NT2/D1 (cell line): ENCODE measurements at regions not wholly inside any gene's neighbourhood (a gene's known extent, or its start where the extent isn't known, plus 50 kb on each side); places are given as distances from the start of the nearest gene placed in this dataset.

Experiments used
- DNase-seq: peaks from one replicate; pipeline ENCODE4 v3.0.0-alpha.2; 2011; ENCODE audit warnings: low read depth, low spot score
- H3K27me3 ChIP-seq: 2 replicates; pipeline ENCODE4 v1.6.0; 2011; ENCODE audit warnings: mild to moderate bottlenecking; ENCODE audit not compliant: insufficient read length, insufficient read depth
- H3K36me3 ChIP-seq: 2 replicates; pipeline ENCODE4 v1.6.1; 2011; ENCODE audit warnings: mild to moderate bottlenecking, low read length, mixed read lengths; ENCODE audit not compliant: insufficient read depth, insufficient read length
- H3K4me1 ChIP-seq: 2 replicates; pipeline ENCODE4 v1.5.1; 2011; ENCODE audit not compliant: insufficient read depth, insufficient read length
- H3K4me3 ChIP-seq: 2 replicates; pipeline ENCODE4 v1.5.1; 2011; ENCODE audit warnings: low read depth; ENCODE audit not compliant: insufficient read length
- H3K9ac ChIP-seq: 2 replicates; pipeline ENCODE4 v1.6.0; 2011; ENCODE audit warnings: low read depth; ENCODE audit not compliant: insufficient read length
- H3K9me3 ChIP-seq: 2 replicates; pipeline ENCODE4 v1.5.1; 2011; ENCODE audit warnings: mild to moderate bottlenecking, low read length; ENCODE audit not compliant: insufficient read depth
- SUZ12 ChIP-seq: IDR thresholded peaks from 2 replicates; pipeline ENCODE4 v1.6.1; 2011; ENCODE audit not compliant: insufficient read length, insufficient read depth; ENCODE audit errors: extremely low read depth
- YY1 ChIP-seq: IDR thresholded peaks from 2 replicates; pipeline ENCODE4 v1.6.1; 2011; ENCODE audit not compliant: insufficient read length, insufficient read depth
- ZNF274 ChIP-seq: IDR thresholded peaks from 2 replicates; pipeline ENCODE4 v1.6.1; 2011; ENCODE audit warnings: mild to moderate bottlenecking, low read depth, low read length

- H3K4me1 ChIP-seq, result no peaks in the 10 kb centered on the region
- H3K9ac ChIP-seq, result no peak overlapping the region
- TF ChIP-seq YY1 (no peak), ZNF274 (no peak), SUZ12 (no peak)
- no peak for DNase-seq
- H3K36me3 ChIP-seq, result no peaks in the 10 kb centered on the region
- H3K4me3 ChIP-seq, result no peak overlapping the region
- H3K9me3 ChIP-seq, result no peaks in the 10 kb centered on the region
- H3K27me3 ChIP-seq, result no peaks in the 10 kb centered on the region
Measured at GRCh38 chrY:8781184-8781890, 555.9 kb upstream of the TSPY4 start.

GRCh38 chrY:8794561-8794960 lies 542.7 kb upstream of the TSPY4 start:
- no peak for DNase-seq
- H3K36me3 ChIP-seq, result no peaks in the 10 kb centered on the region
- no peaks in the 10 kb centered on the region for H3K9me3 ChIP-seq
- H3K27me3 ChIP-seq, result no peaks in the 10 kb centered on the region
- no peak overlapping the region for H3K9ac ChIP-seq
- no peaks in the 10 kb centered on the region for H3K4me1 ChIP-seq
- H3K4me3 ChIP-seq, result no peak overlapping the region
- TF ChIP-seq ZNF274 (no peak), YY1 (no peak), SUZ12 (no peak)

GRCh38 chrY:8804317-8804716 lies 532.9 kb upstream of the TSPY4 start:
- no peak overlapping the region for H3K4me3 ChIP-seq
- no peaks in the 10 kb centered on the region for H3K9me3 ChIP-seq
- DNase-seq, result no peak
- H3K4me1 ChIP-seq, result no peaks in the 10 kb centered on the region
- TF ChIP-seq ZNF274 (no peak), YY1 (no peak), SUZ12 (no peak)
- H3K36me3 ChIP-seq, result no peaks in the 10 kb centered on the region
- H3K9ac ChIP-seq, result no peak overlapping the region
- no peaks in the 10 kb centered on the region for H3K27me3 ChIP-seq

- Histone ChIP-seq H3K9ac (no peak overlapping the region), H3K4me3 (no peak overlapping the region), H3K27me3 (no peaks in the 10 kb centered on the region), H3K9me3 (no peaks in the 10 kb centered on the region), H3K36me3 (no peaks in the 10 kb centered on the region), H3K4me1 (no peaks in the 10 kb centered on the region)
- no peak for TF ChIP-seq YY1
- no peak for TF ChIP-seq SUZ12
- no peak for TF ChIP-seq ZNF274
- DNase-seq, result no peak
Measured at GRCh38 chrY:8807648-8808408, 529.4 kb upstream of the TSPY4 start.

GRCh38 chrY:8808611-8809010 lies 528.7 kb upstream of the TSPY4 start:
- no peaks in the 10 kb centered on the region for H3K27me3 ChIP-seq

GRCh38 chrY:8809076-8809475 lies 528.2 kb upstream of the TSPY4 start:
- DNase-seq, result no peak
- Histone ChIP-seq H3K9me3 (no peaks in the 10 kb centered on the region), H3K4me3 (no peak overlapping the region), H3K9ac (no peak overlapping the region), H3K4me1 (no peaks in the 10 kb centered on the region), H3K27me3 (no peaks in the 10 kb centered on the region), H3K36me3 (no peaks in the 10 kb centered on the region)
- TF ChIP-seq ZNF274 (no peak), YY1 (no peak), SUZ12 (no peak)

More at GRCh38 chrY:8808611-8809010, 528.7 kb upstream of the TSPY4 start:
- Histone ChIP-seq H3K4me1 (no peaks in the 10 kb centered on the region), H3K36me3 (no peaks in the 10 kb centered on the region), H3K9ac (no peak overlapping the region), H3K4me3 (no peak overlapping the region), H3K9me3 (no peaks in the 10 kb centered on the region)
- TF ChIP-seq ZNF274 (no peak), SUZ12 (no peak), YY1 (no peak)
- DNase-seq, result no peak

- H3K27me3 ChIP-seq, result no peaks in the 10 kb centered on the region
Measured at GRCh38 chrY:8814143-8814542, 523.1 kb upstream of the TSPY4 start.

More at GRCh38 chrY:8814143-8814542, 523.1 kb upstream of the TSPY4 start:
- Histone ChIP-seq H3K36me3 (no peaks in the 10 kb centered on the region), H3K4me1 (no peaks in the 10 kb centered on the region), H3K9me3 (no peaks in the 10 kb centered on the region), H3K9ac (no peak overlapping the region), H3K4me3 (no peak overlapping the region)
- DNase-seq, result no peak
- TF ChIP-seq ZNF274, result no peak
- TF ChIP-seq YY1, result no peak
- no peak for TF ChIP-seq SUZ12
